HEK293 (cell line): ENCODE measurements at regions not wholly inside any gene's neighbourhood (a gene's known extent, or its start where the extent isn't known, plus 50 kb on each side); places are given as distances from the start of the nearest gene placed in this dataset.

ENCODE experiments used
- CTCF ChIA-PET: fragments of 350-600 bp; formaldehyde crosslinking; extraction: SDS; loops from one replicate; lab custom pipeline; 2021; ENCODE audit warnings: antibody characterized with exemption; lab: Yijun Ruan, JAX
- POLR2A ChIA-PET: fragments of 300-600 bp; formaldehyde crosslinking; extraction: SDS; loops from one replicate; lab custom pipeline; 2020; ENCODE audit warnings: antibody characterized with exemption, inconsistent platforms; lab: Yijun Ruan, JAX
- H3K27ac ChIP-seq: fragments of 200-500 bp; sonication (Bioruptor generic); 2 replicates; pipeline ENCODE4 v1.5.1; 2014; ENCODE audit warnings: low read depth, low read length, control low read depth, inconsistent platforms; ENCODE audit errors: extremely low read depth
- H3K36me3 ChIP-seq, 2 experiments: fragments of 200-500 bp in 1 of 2; sonication (Bioruptor generic) in 1 of 2; 1 replicate in 1 of 2; 2 replicates in 1 of 2; pipeline ENCODE4 v1.5.1; 2014 to 2017; ENCODE audit warnings: inconsistent platforms in 2 of 2, low read length in 2 of 2; ENCODE audit not compliant: control insufficient read depth in 2 of 2, insufficient read depth in 1 of 2
- H3K4me1 ChIP-seq: fragments of 200-500 bp; sonication (Bioruptor generic); 2 replicates; pipeline ENCODE4 v1.5.1; 2014; ENCODE audit warnings: mild to moderate bottlenecking, low read length, inconsistent platforms; ENCODE audit not compliant: control insufficient read depth, insufficient read depth
- H3K4me3 ChIP-seq: 2 replicates; pipeline ENCODE4 v1.5.1; 2011; ENCODE audit warnings: low read depth, mild to moderate bottlenecking, control low read depth, low read length, moderate library complexity
- H3K9me3 ChIP-seq: fragments of 200-500 bp; sonication (Bioruptor generic); 2 replicates; pipeline ENCODE4 v1.5.1; 2014; ENCODE audit warnings: low read depth, low read length, inconsistent platforms; ENCODE audit not compliant: control insufficient read depth, insufficient read depth
- EGR2 ChIP-seq: fragments of 450-650 bp; formaldehyde crosslinking; IDR thresholded peaks from 2 replicates; pipeline ENCODE4 v1.5.1; 2016; ENCODE audit warnings: low read depth, missing biosample characterization, missing genetic modification characterization
- INSM2 ChIP-seq: fragments of 450-650 bp; formaldehyde crosslinking; IDR thresholded peaks from 2 replicates; pipeline ENCODE4 v1.5.1; 2016; ENCODE audit warnings: missing biosample characterization, missing genetic modification characterization
- KLF9 ChIP-seq: fragments of 450-650 bp; formaldehyde crosslinking; IDR thresholded peaks from 2 replicates; pipeline ENCODE4 v1.5.1; 2016; ENCODE audit warnings: missing biosample characterization, missing genetic modification characterization, low read depth
- PRDM10 ChIP-seq: fragments of 450-650 bp; formaldehyde crosslinking; IDR thresholded peaks from 2 replicates; pipeline ENCODE4 v1.5.1; 2016; ENCODE audit warnings: missing biosample characterization, missing genetic modification characterization
- ZBTB17 ChIP-seq: fragments of 450-650 bp; formaldehyde crosslinking; IDR thresholded peaks from 2 replicates; pipeline ENCODE4 v1.5.1; 2016; ENCODE audit warnings: missing biosample characterization, missing genetic modification characterization
- ZBTB20 ChIP-seq: fragments of 450-650 bp; formaldehyde crosslinking; IDR thresholded peaks from 2 replicates; pipeline ENCODE4 v1.5.1; 2016; ENCODE audit warnings: missing biosample characterization, missing genetic modification characterization
- ZFP69B ChIP-seq: fragments of 450-650 bp; formaldehyde crosslinking; IDR thresholded peaks from 2 replicates; pipeline ENCODE4 v1.5.1; 2016; ENCODE audit warnings: missing biosample characterization, missing genetic modification characterization
- ZNF121 ChIP-seq: fragments of 450-650 bp; formaldehyde crosslinking; IDR thresholded peaks from 2 replicates; pipeline ENCODE4 v1.5.1; 2016; ENCODE audit warnings: missing biosample characterization, missing genetic modification characterization
- ZNF155 ChIP-seq: fragments of 450-650 bp; formaldehyde crosslinking; IDR thresholded peaks from 2 replicates; pipeline ENCODE4 v1.5.1; 2016; ENCODE audit warnings: missing biosample characterization, missing genetic modification characterization
- ZNF292 ChIP-seq: fragments of 450-650 bp; formaldehyde crosslinking; IDR thresholded peaks from 2 replicates; pipeline ENCODE4 v1.5.1; 2016; ENCODE audit warnings: low read depth, missing biosample characterization, missing genetic modification characterization, borderline replicate concordance
- ZNF362 ChIP-seq: fragments of 450-650 bp; formaldehyde crosslinking; IDR thresholded peaks from 2 replicates; pipeline ENCODE4 v1.5.1; 2016; ENCODE audit warnings: missing biosample characterization, missing genetic modification characterization
- ZNF433 ChIP-seq: fragments of 450-650 bp; formaldehyde crosslinking; IDR thresholded peaks from 2 replicates; pipeline ENCODE4 v1.5.1; 2016; ENCODE audit warnings: missing biosample characterization, missing genetic modification characterization, low read depth
- ZNF488 ChIP-seq: fragments of 450-650 bp; formaldehyde crosslinking; IDR thresholded peaks from 2 replicates; pipeline ENCODE4 v1.5.1; 2016; ENCODE audit warnings: missing biosample characterization, missing genetic modification characterization
- ZNF639 ChIP-seq: fragments of 450-650 bp; formaldehyde crosslinking; IDR thresholded peaks from 2 replicates; pipeline ENCODE4 v1.5.1; 2016; ENCODE audit warnings: missing biosample characterization, missing genetic modification characterization
- ZNF654 ChIP-seq: fragments of 450-650 bp; formaldehyde crosslinking; IDR thresholded peaks from 2 replicates; pipeline ENCODE4 v1.5.1; 2016; ENCODE audit warnings: low read depth, missing biosample characterization, missing genetic modification characterization
- ZNF704 ChIP-seq: fragments of 450-650 bp; formaldehyde crosslinking; IDR thresholded peaks from 2 replicates; pipeline ENCODE4 v1.5.1; 2016; ENCODE audit warnings: missing biosample characterization, missing genetic modification characterization
- ZNF707 ChIP-seq: fragments of 450-650 bp; formaldehyde crosslinking; IDR thresholded peaks from 2 replicates; pipeline ENCODE4 v1.5.1; 2016; ENCODE audit warnings: missing biosample characterization, missing genetic modification characterization
- ZNF843 ChIP-seq: fragments of 450-650 bp; formaldehyde crosslinking; IDR thresholded peaks from 2 replicates; pipeline ENCODE4 v1.5.1; 2016; ENCODE audit warnings: missing biosample characterization, missing genetic modification characterization

GRCh38 chrX:10893976-10894375 is 217.2 kb upstream of the HCCS start:
- Histone ChIP-seq H3K36me3 (no peaks in the 10 kb centered on the region), H3K4me3 (no peak overlapping the region), H3K27ac (no peak overlapping the region), H3K4me1 (no peaks in the 10 kb centered on the region), H3K9me3 (no peaks in the 10 kb centered on the region)
- POLR2A ChIA-PET, result no interaction called here
- no peak for TF ChIP-seq EGR2 (tag by site-specific recombination)
- no peak for TF ChIP-seq ZNF121 (tag by site-specific recombination)
- no peak for TF ChIP-seq ZBTB17 (tag by site-specific recombination)
- no peak for TF ChIP-seq ZNF488 (tag by site-specific recombination)
- no peak for TF ChIP-seq ZFP69B (tag by site-specific recombination)
- no peak for TF ChIP-seq ZNF654 (tag by site-specific recombination)
- no peak for TF ChIP-seq ZNF704 (tag by site-specific recombination)
- no peak for TF ChIP-seq ZNF292 (tag by site-specific recombination)
- TF ChIP-seq ZNF639 (tag by site-specific recombination), result no peak
- TF ChIP-seq ZNF843 (tag by site-specific recombination), result no peak
- no peak for TF ChIP-seq INSM2 (tag by site-specific recombination)
- no peak for TF ChIP-seq KLF9 (tag by site-specific recombination)
- no peak for TF ChIP-seq ZNF362 (tag by site-specific recombination)
- no peak for TF ChIP-seq ZBTB20 (tag by site-specific recombination)
- no peak for TF ChIP-seq ZNF155 (tag by site-specific recombination)
- TF ChIP-seq PRDM10 (tag by site-specific recombination), result no peak
- TF ChIP-seq ZNF433 (tag by site-specific recombination), result no peak
- TF ChIP-seq ZNF707 (tag by site-specific recombination), result no peak
- CTCF ChIA-PET, result no interaction called here
